ENCODE measurements at regions not wholly inside any gene's neighbourhood (a gene's known extent, or its start where the extent isn't known, plus 50 kb on each side); places are given as distances from the start of the nearest gene placed in this dataset.

GRCh38 chr17:14498812-14499211, 197.9 kb downstream of the HS3ST3B1 start:
- FAIRE-seq (peak; percentile 12), DNase-seq (ENCODE audit: low spot score) (no peak), ATAC-seq (no peak)
- Histone ChIP-seq H3K9me3 (ENCODE audit: low read length) (no peaks in the 10 kb centered on the region), H3K4me1 (ENCODE audit: insufficient read depth, low read length) (no peaks in the 10 kb centered on the region), H3K4me2 (ENCODE audit: low read depth, low read length) (no peak overlapping the region), H3K27me3 (ENCODE audit: control insufficient read depth in 1 of 2, insufficient read depth in 2 of 2, low read length in 2 of 2) (no peaks in the 10 kb centered on the region), H4K20me1 (ENCODE audit: insufficient read depth, low read length) (0 out of 2 replicates have a peak, but pooled peaks cover 2% of the 10 kb centered on the region), H3K79me2 (ENCODE audit: insufficient read depth, low read length) (no peaks in the 10 kb centered on the region), H3K9ac (ENCODE audit: insufficient read depth, low read depth, low read length) (no peak overlapping the region), H3K36me3 (replicated peaks in 1 of 2; ENCODE audit: control insufficient read depth in 1 of 2, insufficient read depth in 2 of 2, low read length in 2 of 2) (peaks cover 15 to 33% of the 10 kb centered on the region in 2 experiments), H3K4me3 (replicated peaks in 1 of 3; ENCODE audit: insufficient read depth in 1 of 3, low read depth in 2 of 3, low read length in 3 of 3) (no peak overlapping the region), H3K27ac (ENCODE audit: extremely low read length, insufficient read depth, low read length) (no peak overlapping the region), H2AFZ (ENCODE audit: low read length) (no peak overlapping the region)
- WGBS (ENCODE audit: low lambda C conversion rate) = 89% methylated on average over 1 of the region's 1 CpG
- no TSS peak for BruUV-seq (replicated peaks)
- ChIA-PET CTCF (ENCODE audit: low intra/inter-chr PET ratio, low total read pairs) (no interaction called here), POLR2A (no interaction called here)
- in situ Hi-C loops (cut with HindIII; ENCODE audit: extremely low pct_ligation_motif_present, low pct_unique_long_range_greater_than_20kb) (no loop called here), intact Hi-C loops (cut with micrococcal nuclease; ENCODE audit: unreplicated experiment) (no loop called here)
- TF ChIP-seq MZF1 (CRISPR knock-in tag; IDR thresholded peaks at IDR 0.05; ENCODE audit: borderline replicate concordance) (no peak), ZNF30 (CRISPR knock-in tag; IDR thresholded peaks at IDR 0.05) (no peak), CENPX (CRISPR knock-in tag; IDR thresholded peaks at IDR 0.05) (no peak), MAFK (conservative IDR thresholded peaks at IDR 0.05 in 1 of 2, IDR thresholded peaks at IDR 0.05 in 1 of 2; ENCODE audit: low read length in 2 of 2) (peak; percentile 49 to 79), GZF1 (CRISPR knock-in tag; IDR thresholded peaks at IDR 0.05) (no peak), MAFF (IDR thresholded peaks at IDR 0.05; ENCODE audit: low read depth, low read length) (peak; percentile 63), REPIN1 (CRISPR knock-in tag; IDR thresholded peaks at IDR 0.05; ENCODE audit: borderline replicate concordance, low read depth) (no peak), TSC22D2 (CRISPR knock-in tag; IDR thresholded peaks at IDR 0.05; ENCODE audit: borderline replicate concordance) (no peak)

DNA sequence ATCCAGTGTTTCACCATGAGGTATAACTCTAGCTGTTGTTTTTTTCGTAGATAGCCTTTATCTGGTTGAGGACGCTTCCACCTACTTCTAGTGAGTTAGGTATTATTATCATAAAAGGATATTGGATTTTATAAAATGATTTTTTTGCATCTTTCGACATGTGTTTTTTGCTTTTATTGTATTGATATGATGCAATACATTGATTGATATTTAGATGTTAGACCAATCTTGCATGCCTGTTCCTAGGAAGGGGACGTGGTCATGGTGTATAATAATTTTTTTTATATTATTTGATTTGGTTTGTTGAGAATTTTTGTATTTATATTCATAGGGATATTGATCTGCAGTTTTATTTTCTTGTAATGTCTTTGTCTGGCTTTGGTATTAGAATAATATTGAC, 193.3 kb downstream of the HS3ST3B1 start:
- intact Hi-C loops (cut with micrococcal nuclease; ENCODE audit: unreplicated experiment) (no loop called here), in situ Hi-C loops (cut with HindIII; ENCODE audit: extremely low pct_ligation_motif_present, low pct_unique_long_range_greater_than_20kb) (no loop called here)
- Histone ChIP-seq H3K36me3 (replicated peaks in 1 of 2; ENCODE audit: control insufficient read depth in 1 of 2, insufficient read depth in 2 of 2, low read length in 2 of 2) (peaks cover 10 to 26% of the 10 kb centered on the region in 2 experiments; a peak in 4 of 5 replicates), H3K4me2 (ENCODE audit: low read depth, low read length) (no peak overlapping the region), H3K27me3 (ENCODE audit: control insufficient read depth in 1 of 2, insufficient read depth in 2 of 2, low read length in 2 of 2) (no peaks in the 10 kb centered on the region), H3K4me3 (replicated peaks in 1 of 3; ENCODE audit: insufficient read depth in 1 of 3, low read depth in 2 of 3, low read length in 3 of 3) (no peak overlapping the region), H3K79me2 (ENCODE audit: insufficient read depth, low read length) (peaks cover 2% of the 10 kb centered on the region), H3K4me1 (ENCODE audit: insufficient read depth, low read length) (no peaks in the 10 kb centered on the region), H3K27ac (ENCODE audit: extremely low read length, insufficient read depth, low read length) (no peak overlapping the region), H4K20me1 (ENCODE audit: insufficient read depth, low read length) (0 out of 2 replicates have a peak, but pooled peaks cover 2% of the 10 kb centered on the region), H2AFZ (ENCODE audit: low read length) (no peak overlapping the region), H3K9me3 (ENCODE audit: low read length) (no peaks in the 10 kb centered on the region), H3K9ac (ENCODE audit: insufficient read depth, low read depth, low read length) (no peak overlapping the region)
- peak; percentile 51; the same call in 1 of the 2 replicates for TF ChIP-seq CEBPB (IDR thresholded peaks at IDR 0.05; ENCODE audit: borderline replicate concordance, low read depth, low read length)
- TF ChIP-seq ZNF740 (CRISPR knock-in tag; IDR thresholded peaks at IDR 0.05) = no peak
- TF ChIP-seq ATF7 (IDR thresholded peaks at IDR 0.05) = peak; percentile 21; the same call in 1 of the 2 replicates
- TF ChIP-seq ATF7 (CRISPR knock-in tag; IDR thresholded peaks at IDR 0.05) = no peak
- TF ChIP-seq ZNF431 (CRISPR knock-in tag; IDR thresholded peaks at IDR 0.05; ENCODE audit: borderline replicate concordance, low read depth) = no peak
- no peak for TF ChIP-seq ZNF570 (CRISPR knock-in tag; IDR thresholded peaks at IDR 0.05; ENCODE audit: borderline replicate concordance)
- ChIA-PET CTCF (ENCODE audit: low intra/inter-chr PET ratio, low total read pairs) (no interaction called here), POLR2A (no interaction called here)
- BruUV-seq (replicated peaks) = no TSS peak
- 79% methylated on average over 4 of the region's 4 CpGs for WGBS (ENCODE audit: low lambda C conversion rate)
- no peak for FAIRE-seq
- DNase-seq (ENCODE audit: low spot score) = no peak
- no peak for ATAC-seq

All from HepG2 (cell line).